Osteoblast (primary cell): ENCODE measurements at regions not wholly inside any gene's neighbourhood (a gene's known extent, or its start where the extent isn't known, plus 50 kb on each side); places are given as distances from the start of the nearest gene placed in this dataset.

Experiments
- DNase-seq: peaks from one replicate; pipeline ENCODE4 v3.0.0; 2011; ENCODE audit warnings: low spot score, mixed read lengths; ENCODE audit not compliant: insufficient read length; ENCODE audit errors: missing footprints
- H2AFZ ChIP-seq: 2 replicates; pipeline ENCODE4 v1.6.0; 2011; ENCODE audit warnings: mild to moderate bottlenecking, low read length
- H3K27ac ChIP-seq: 2 replicates; pipeline ENCODE4 v1.5.1; 2011; ENCODE audit warnings: mild to moderate bottlenecking, low read depth, low read length, moderate library complexity
- H3K27me3 ChIP-seq: 2 replicates; pipeline ENCODE4 v1.6.0; 2012; ENCODE audit warnings: mild to moderate bottlenecking, control low read depth, inconsistent platforms, low read length, moderate library complexity; ENCODE audit not compliant: insufficient read depth
- H3K36me3 ChIP-seq: 2 replicates; pipeline ENCODE4 v1.5.1; 2011; ENCODE audit warnings: mild to moderate bottlenecking, low read length, control low read depth, moderate library complexity; ENCODE audit not compliant: insufficient read depth
- H3K4me1 ChIP-seq: 2 replicates; pipeline ENCODE4 v1.5.1; 2011; ENCODE audit warnings: mild to moderate bottlenecking, low read length, control low read depth, moderate library complexity; ENCODE audit not compliant: insufficient read depth
- H3K4me2 ChIP-seq: 2 replicates; pipeline ENCODE4 v1.6.0; 2011; ENCODE audit warnings: mild to moderate bottlenecking, low read length; ENCODE audit not compliant: insufficient read depth
- H3K4me3 ChIP-seq: fragments of 200-600 bp; sonication (generic); 3 replicates; pipeline ENCODE4 v1.5.1; 2012; ENCODE audit warnings: mild to moderate bottlenecking, low read length, inconsistent platforms; ENCODE audit not compliant: insufficient read depth
- H3K79me2 ChIP-seq: 2 replicates; pipeline ENCODE4 v1.6.0; 2012; ENCODE audit warnings: mild to moderate bottlenecking, low read length, control low read depth, inconsistent platforms; ENCODE audit not compliant: insufficient read depth
- H3K9me3 ChIP-seq: 2 replicates; pipeline ENCODE4 v1.5.1; 2011; ENCODE audit warnings: low read depth, low read length, control low read depth
- H4K20me1 ChIP-seq: 2 replicates; pipeline ENCODE4 v1.6.0; 2012; ENCODE audit warnings: mild to moderate bottlenecking, low read length, control low read depth; ENCODE audit not compliant: insufficient read depth
- CTCF ChIP-seq: IDR thresholded peaks from 2 replicates; pipeline ENCODE4 v1.5.1; 2011; ENCODE audit warnings: mild to moderate bottlenecking, low read depth, low read length, moderate library complexity; ENCODE audit errors: extremely low read depth

GRCh38 chr4:79209822-79210635, 115.8 kb downstream of the NAA11 start:
- no peak for TF ChIP-seq CTCF
- Histone ChIP-seq H3K79me2 (no peaks in the 10 kb centered on the region), H3K4me2 (no peak overlapping the region), H3K4me1 (no peaks in the 10 kb centered on the region), H3K36me3 (no peaks in the 10 kb centered on the region), H2AFZ (no peak overlapping the region), H3K9me3 (no peaks in the 10 kb centered on the region), H4K20me1 (no peaks in the 10 kb centered on the region), H3K27me3 (no peaks in the 10 kb centered on the region), H3K4me3 (no peak overlapping the region), H3K27ac (no peak overlapping the region)
- no peak for DNase-seq

GRCh38 chr4:79209081-79209480, 116.8 kb downstream of the NAA11 start:
- H3K9me3 ChIP-seq: no peaks in the 10 kb centered on the region
- no peak overlapping the region for H2AFZ ChIP-seq
- H3K27ac ChIP-seq: no peak overlapping the region

GRCh38 chr4:79207281-79207680, 118.6 kb downstream of the NAA11 start:
- no peak overlapping the region for H3K4me2 ChIP-seq
- no peaks in the 10 kb centered on the region for H3K4me1 ChIP-seq
- no peak overlapping the region for H3K4me3 ChIP-seq
- no peak overlapping the region for H2AFZ ChIP-seq
- H3K79me2 ChIP-seq: no peaks in the 10 kb centered on the region
- no peak overlapping the region for H3K27ac ChIP-seq
- TF ChIP-seq CTCF: no peak
- H3K36me3 ChIP-seq: no peaks in the 10 kb centered on the region
- H3K9me3 ChIP-seq: no peaks in the 10 kb centered on the region
- H3K27me3 ChIP-seq: no peaks in the 10 kb centered on the region
- no peaks in the 10 kb centered on the region for H4K20me1 ChIP-seq
- DNase-seq: no peak

More at GRCh38 chr4:79209081-79209480, 116.8 kb downstream of the NAA11 start:
- H3K36me3 ChIP-seq: no peaks in the 10 kb centered on the region
- no peaks in the 10 kb centered on the region for H3K79me2 ChIP-seq
- no peak overlapping the region for H3K4me2 ChIP-seq
- no peaks in the 10 kb centered on the region for H3K4me1 ChIP-seq
- no peak for DNase-seq
- TF ChIP-seq CTCF: no peak
- H3K4me3 ChIP-seq: no peak overlapping the region
- H3K27me3 ChIP-seq: no peaks in the 10 kb centered on the region
- H4K20me1 ChIP-seq: no peaks in the 10 kb centered on the region

GRCh38 chr4:79206660-79207059, 119.2 kb downstream of the NAA11 start:
- no peaks in the 10 kb centered on the region for H3K36me3 ChIP-seq
- H3K4me1 ChIP-seq: no peaks in the 10 kb centered on the region
- DNase-seq: no peak
- no peak overlapping the region for H3K4me3 ChIP-seq
- H3K79me2 ChIP-seq: no peaks in the 10 kb centered on the region
- H3K4me2 ChIP-seq: no peak overlapping the region
- H3K27me3 ChIP-seq: no peaks in the 10 kb centered on the region
- TF ChIP-seq CTCF: no peak
- H2AFZ ChIP-seq: no peak overlapping the region
- no peaks in the 10 kb centered on the region for H3K9me3 ChIP-seq
- H3K27ac ChIP-seq: no peak overlapping the region
- H4K20me1 ChIP-seq: no peaks in the 10 kb centered on the region
